Fibroblast of villous mesenchyme (primary cell): ENCODE measurements at regions not wholly inside any gene's neighbourhood (a gene's known extent, or its start where the extent isn't known, plus 50 kb on each side); places are given as distances from the start of the nearest gene placed in this dataset.

Experiments
- DNase-seq: peaks from one replicate; pipeline ENCODE4 v3.0.0-alpha.2; 2010; ENCODE audit warnings: low read depth
- H3K4me3 ChIP-seq: 2 replicates; pipeline ENCODE4 v1.5.1; 2011; ENCODE audit warnings: low read depth, mild to moderate bottlenecking, low read length
- TF ChIP-seq, protein P1 (sequence below): IDR thresholded peaks from 2 replicates; pipeline ENCODE4 v1.5.1; 2012; ENCODE audit warnings: low read depth, mild to moderate bottlenecking, low read length; ENCODE audit not compliant: insufficient read depth

DNA sequence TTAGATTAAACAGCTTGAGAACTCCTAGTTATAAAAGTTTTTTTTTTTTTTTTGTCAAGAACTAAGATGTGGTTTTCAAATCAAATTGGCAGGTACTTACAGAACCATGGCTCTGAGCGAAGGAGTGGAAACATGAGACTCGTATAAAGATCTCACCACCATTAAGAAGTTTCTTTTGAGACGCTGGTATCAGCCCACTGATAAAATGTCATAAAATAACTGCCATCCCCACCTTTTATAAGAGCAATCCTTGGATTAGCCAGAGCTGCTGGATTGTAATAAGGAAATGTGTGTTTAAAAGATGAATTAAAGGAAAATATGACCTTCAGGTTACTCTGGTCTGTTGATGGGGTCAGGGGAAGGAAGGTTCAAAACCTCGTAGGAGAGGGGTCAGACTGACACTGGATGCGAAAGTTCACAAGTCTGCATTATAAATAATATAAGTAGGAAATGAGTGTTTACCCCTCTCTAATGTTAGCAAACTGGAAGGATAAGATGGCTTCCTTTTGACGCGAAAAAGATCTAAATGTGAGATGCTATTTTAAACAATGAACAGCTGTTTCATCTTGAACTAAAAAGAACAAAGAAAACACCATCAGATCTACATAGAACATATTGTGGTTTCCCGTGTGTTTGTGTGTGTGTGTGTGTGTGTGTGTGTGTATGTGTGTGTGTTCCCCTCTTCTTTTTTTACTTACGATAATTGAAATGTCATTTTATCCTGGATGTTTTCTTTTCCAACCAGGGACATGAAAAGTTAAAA lies 386.8 kb upstream of the JAG1 start:
- no peak for DNase-seq
- TF ChIP-seq, protein P1, sequence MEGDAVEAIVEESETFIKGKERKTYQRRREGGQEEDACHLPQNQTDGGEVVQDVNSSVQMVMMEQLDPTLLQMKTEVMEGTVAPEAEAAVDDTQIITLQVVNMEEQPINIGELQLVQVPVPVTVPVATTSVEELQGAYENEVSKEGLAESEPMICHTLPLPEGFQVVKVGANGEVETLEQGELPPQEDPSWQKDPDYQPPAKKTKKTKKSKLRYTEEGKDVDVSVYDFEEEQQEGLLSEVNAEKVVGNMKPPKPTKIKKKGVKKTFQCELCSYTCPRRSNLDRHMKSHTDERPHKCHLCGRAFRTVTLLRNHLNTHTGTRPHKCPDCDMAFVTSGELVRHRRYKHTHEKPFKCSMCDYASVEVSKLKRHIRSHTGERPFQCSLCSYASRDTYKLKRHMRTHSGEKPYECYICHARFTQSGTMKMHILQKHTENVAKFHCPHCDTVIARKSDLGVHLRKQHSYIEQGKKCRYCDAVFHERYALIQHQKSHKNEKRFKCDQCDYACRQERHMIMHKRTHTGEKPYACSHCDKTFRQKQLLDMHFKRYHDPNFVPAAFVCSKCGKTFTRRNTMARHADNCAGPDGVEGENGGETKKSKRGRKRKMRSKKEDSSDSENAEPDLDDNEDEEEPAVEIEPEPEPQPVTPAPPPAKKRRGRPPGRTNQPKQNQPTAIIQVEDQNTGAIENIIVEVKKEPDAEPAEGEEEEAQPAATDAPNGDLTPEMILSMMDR, result no peak
- H3K4me3 ChIP-seq, result no peak overlapping the region

DNA sequence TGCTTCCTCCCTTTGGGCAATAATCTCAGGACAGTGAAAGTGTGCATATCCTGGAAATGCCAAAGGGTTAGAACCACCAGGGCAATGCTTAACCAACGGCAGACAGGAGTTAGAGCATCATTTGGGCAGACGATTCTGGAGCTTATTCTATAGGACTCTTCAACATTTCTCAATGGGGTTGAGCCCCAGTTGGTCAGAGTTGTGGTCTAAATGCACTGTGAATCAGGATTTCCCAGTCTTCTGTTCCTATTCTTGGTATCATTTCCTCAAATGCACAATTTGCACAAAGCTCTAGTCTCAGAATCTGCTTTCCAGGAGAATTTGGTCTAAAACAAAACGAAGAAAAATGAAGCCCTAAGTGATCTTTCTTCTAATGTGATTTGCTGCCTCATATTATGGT lies 389.6 kb upstream of the JAG1 start:
- no peak for DNase-seq
- H3K4me3 ChIP-seq, result no peak overlapping the region
- TF ChIP-seq, protein P1, result no peak

DNA sequence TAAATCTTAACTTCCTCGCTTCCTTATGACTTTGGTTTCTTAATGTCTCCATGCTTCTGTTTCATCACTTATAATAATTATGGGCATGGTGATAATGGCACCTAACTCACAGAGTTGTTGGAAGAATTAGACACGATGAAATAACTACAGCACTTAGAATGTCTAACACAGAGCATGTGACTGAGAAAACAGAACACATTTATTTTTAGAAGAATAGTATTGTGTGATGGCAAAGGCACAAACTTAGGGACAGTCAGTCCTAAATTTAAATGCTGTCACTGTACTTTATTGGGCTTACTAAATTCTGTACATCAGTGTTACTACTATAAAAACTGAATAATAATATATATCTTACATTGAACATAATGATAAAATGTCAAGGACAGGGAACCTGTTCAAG lies 391.1 kb upstream of the JAG1 start:
- DNase-seq, result no peak
- H3K4me3 ChIP-seq, result no peak overlapping the region

DNA sequence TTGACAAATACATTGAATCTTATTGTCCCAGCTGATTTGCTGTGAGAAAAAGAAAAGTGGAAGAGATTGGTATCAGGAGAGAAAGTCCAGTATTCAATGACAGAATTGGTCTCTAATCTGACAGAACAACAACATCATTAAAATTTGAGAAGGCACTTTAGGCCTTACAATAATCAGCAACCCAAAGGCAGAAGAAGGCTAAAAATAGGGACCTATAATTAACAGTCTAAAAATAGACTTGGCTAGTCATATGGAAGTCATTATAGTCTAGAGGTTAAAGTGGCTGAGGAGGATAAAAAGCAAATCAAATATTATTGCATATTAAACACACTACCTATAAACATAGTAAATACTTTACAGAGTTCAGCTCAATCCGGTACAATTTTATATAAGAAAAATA lies 393.6 kb upstream of the JAG1 start:
- no peak overlapping the region for H3K4me3 ChIP-seq
- no peak for DNase-seq
- TF ChIP-seq, protein P1, result no peak

More for the DNA sequence above, 391.1 kb upstream of the JAG1 start:
- TF ChIP-seq, protein P1, result no peak

DNA sequence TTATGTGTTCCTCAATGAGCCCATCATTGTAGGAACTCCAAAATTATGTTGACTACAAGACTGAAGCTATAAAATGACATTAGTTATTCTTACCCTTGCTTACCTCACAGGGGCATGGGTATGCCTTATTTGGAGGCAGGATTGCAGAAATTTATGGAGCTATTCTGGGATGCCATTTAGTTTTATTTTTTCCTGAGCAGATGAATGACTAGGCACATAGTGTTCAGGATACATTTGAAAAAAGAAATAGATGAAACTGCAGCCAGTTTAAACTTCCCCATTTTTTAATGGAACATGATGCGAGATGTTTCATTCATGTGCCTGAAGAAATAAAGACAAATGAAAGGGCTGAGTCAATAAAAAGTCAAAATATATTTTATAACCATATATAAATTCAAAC lies 399.2 kb upstream of the JAG1 start:
- TF ChIP-seq, protein P1, result no peak
- no peak overlapping the region for H3K4me3 ChIP-seq
- no peak for DNase-seq

DNA sequence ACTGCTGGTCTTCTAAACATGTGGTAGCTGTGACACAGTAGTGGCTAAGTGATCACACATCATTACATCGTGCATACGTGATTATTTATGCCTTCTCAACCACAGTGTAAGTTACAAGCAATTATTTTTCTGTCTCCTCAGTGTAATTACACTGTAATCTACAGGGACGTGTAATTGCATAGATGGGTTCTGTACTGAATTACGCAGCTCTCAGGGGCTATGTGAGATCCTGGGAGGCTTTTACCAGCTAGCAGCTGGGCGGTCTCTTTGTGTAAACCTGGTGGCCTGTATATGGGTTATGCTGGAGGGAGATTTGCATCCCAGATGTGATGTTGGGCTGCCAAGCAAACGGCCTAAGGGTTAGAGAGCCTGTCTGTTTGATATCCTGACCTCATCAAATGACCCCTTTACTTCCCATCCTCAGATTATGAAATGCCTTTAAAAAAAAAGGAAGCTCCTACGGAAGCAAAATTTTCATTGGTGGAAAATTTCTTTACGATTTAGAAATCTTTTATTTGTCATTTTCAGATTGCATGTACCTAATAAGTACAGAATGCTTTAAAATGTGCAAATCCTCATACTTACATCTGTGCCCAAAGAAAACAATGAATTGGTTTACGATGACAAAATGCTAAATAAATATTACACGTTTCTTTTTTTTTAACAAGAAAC lies 402.8 kb upstream of the JAG1 start:
- DNase-seq, result no peak
- H3K4me3 ChIP-seq, result no peak overlapping the region
- TF ChIP-seq, protein P1, result no peak
